Endothelial cell (in vitro differentiated cells): ENCODE measurements at regions not wholly inside any gene's neighbourhood (a gene's known extent, or its start where the extent isn't known, plus 50 kb on each side); places are given as distances from the start of the nearest gene placed in this dataset.

Experiments
- DNase-seq: peaks from one replicate; pipeline ENCODE4 v3.0.0; 2021; ENCODE audit warnings: low spot score
- H3K27ac Mint-ChIP-seq: one replicate; pipeline ENCODE4 v1.8.0; 2021; ENCODE audit warnings: mixed read lengths, inconsistent platforms; ENCODE audit not compliant: unreplicated experiment
- H3K27me3 Mint-ChIP-seq: one replicate; pipeline ENCODE4 v1.8.0; 2021; ENCODE audit warnings: mild to moderate bottlenecking, moderate library complexity, mixed read lengths, inconsistent platforms; ENCODE audit not compliant: unreplicated experiment
- H3K36me3 Mint-ChIP-seq: one replicate; pipeline ENCODE4 v1.8.0; 2021; ENCODE audit warnings: mild to moderate bottlenecking, low read depth, mixed read lengths, inconsistent platforms; ENCODE audit not compliant: unreplicated experiment
- H3K4me1 Mint-ChIP-seq: one replicate; pipeline ENCODE4 v1.8.0; 2021; ENCODE audit warnings: mild to moderate bottlenecking, mixed read lengths, inconsistent platforms; ENCODE audit not compliant: unreplicated experiment
- H3K4me3 Mint-ChIP-seq: one replicate; pipeline ENCODE4 v1.8.0; 2021; ENCODE audit warnings: mild to moderate bottlenecking, mixed read lengths, inconsistent platforms; ENCODE audit not compliant: unreplicated experiment
- H3K9me3 Mint-ChIP-seq: one replicate; pipeline ENCODE4 v1.8.0; 2021; ENCODE audit warnings: mixed read lengths, inconsistent platforms; ENCODE audit not compliant: unreplicated experiment
- CTCF ChIP-seq: fragments of 200-600 bp; sonication (generic); IDR thresholded peaks from one replicate; pipeline ENCODE4 v1.5.0; 2021; ENCODE audit warnings: antibody characterized with exemption; ENCODE audit not compliant: unreplicated experiment

GRCh38 chr15:39084674-39085530, 496.0 kb upstream of the THBS1 start:
- Mint-ChIP-seq H3K4me1 (no peaks in the 10 kb centered on the region), H3K27ac (no peak overlapping the region), H3K27me3 (no peaks in the 10 kb centered on the region), H3K4me3 (no peak overlapping the region), H3K36me3 (no peaks in the 10 kb centered on the region), H3K9me3 (no peaks in the 10 kb centered on the region)
- TF ChIP-seq CTCF = no peak
- no peak for DNase-seq

GRCh38 chr15:39086641-39087040, 494.2 kb upstream of the THBS1 start:
- Mint-ChIP-seq H3K4me1 (no peaks in the 10 kb centered on the region), H3K9me3 (no peaks in the 10 kb centered on the region), H3K27me3 (no peaks in the 10 kb centered on the region), H3K4me3 (no peak overlapping the region), H3K36me3 (no peaks in the 10 kb centered on the region), H3K27ac (no peak overlapping the region)
- no peak for TF ChIP-seq CTCF
- no peak for DNase-seq

- TF ChIP-seq CTCF = no peak
- H3K9me3 Mint-ChIP-seq = no peaks in the 10 kb centered on the region
These were observed 492.7 kb upstream of the THBS1 start for GRCh38 chr15:39088156-39088555.

GRCh38 chr15:39092354-39092753, 488.5 kb upstream of the THBS1 start:
- no peaks in the 10 kb centered on the region for H3K36me3 Mint-ChIP-seq
- H3K4me3 Mint-ChIP-seq = no peak overlapping the region
- H3K9me3 Mint-ChIP-seq = no peaks in the 10 kb centered on the region
- no peak for DNase-seq
- no peaks in the 10 kb centered on the region for H3K27me3 Mint-ChIP-seq
- no peak overlapping the region for H3K27ac Mint-ChIP-seq
- no peaks in the 10 kb centered on the region for H3K4me1 Mint-ChIP-seq
- no peak for TF ChIP-seq CTCF

More at GRCh38 chr15:39088156-39088555, 492.7 kb upstream of the THBS1 start:
- no peak overlapping the region for H3K27ac Mint-ChIP-seq
- no peaks in the 10 kb centered on the region for H3K27me3 Mint-ChIP-seq
- no peaks in the 10 kb centered on the region for H3K36me3 Mint-ChIP-seq
- H3K4me3 Mint-ChIP-seq = no peak overlapping the region
- DNase-seq = no peak
- no peaks in the 10 kb centered on the region for H3K4me1 Mint-ChIP-seq

GRCh38 chr15:39092761-39093160, 488.1 kb upstream of the THBS1 start:
- Mint-ChIP-seq H3K36me3 (no peaks in the 10 kb centered on the region), H3K4me3 (no peak overlapping the region), H3K27ac (no peak overlapping the region), H3K9me3 (no peaks in the 10 kb centered on the region), H3K27me3 (no peaks in the 10 kb centered on the region), H3K4me1 (no peaks in the 10 kb centered on the region)
- TF ChIP-seq CTCF = no peak
- DNase-seq = no peak
